GDM1 (cell line): ENCODE measurements at regions not wholly inside any gene's neighbourhood (a gene's known extent, or its start where the extent isn't known, plus 50 kb on each side); places are given as distances from the start of the nearest gene placed in this dataset.

ENCODE experiments used
- DNase-seq: peaks from one replicate; lab custom pipeline; 2025; lab: John Stamatoyannopoulos, UW

DNA sequence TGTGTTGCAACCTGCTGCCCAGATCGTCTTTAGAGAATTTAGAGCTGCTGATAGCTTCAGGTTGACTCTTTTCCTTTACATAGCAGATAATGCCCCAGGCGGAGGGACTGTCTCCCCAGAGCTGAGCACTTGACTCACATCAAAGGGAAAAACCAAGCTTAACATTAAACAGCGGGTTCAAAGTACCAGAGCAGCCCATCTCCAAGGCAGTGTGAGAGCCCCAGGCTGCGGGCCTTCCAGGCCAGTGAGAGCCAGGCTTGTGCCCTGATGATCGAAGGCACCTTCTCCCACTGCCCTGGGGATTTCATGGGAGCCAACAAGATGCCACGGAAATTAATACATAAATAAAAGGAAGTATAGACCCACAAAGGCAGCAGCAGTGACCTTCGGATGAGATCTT lies 275.6 kb downstream of the XXYLT1 start:
- DNase-seq = no peak

DNA sequence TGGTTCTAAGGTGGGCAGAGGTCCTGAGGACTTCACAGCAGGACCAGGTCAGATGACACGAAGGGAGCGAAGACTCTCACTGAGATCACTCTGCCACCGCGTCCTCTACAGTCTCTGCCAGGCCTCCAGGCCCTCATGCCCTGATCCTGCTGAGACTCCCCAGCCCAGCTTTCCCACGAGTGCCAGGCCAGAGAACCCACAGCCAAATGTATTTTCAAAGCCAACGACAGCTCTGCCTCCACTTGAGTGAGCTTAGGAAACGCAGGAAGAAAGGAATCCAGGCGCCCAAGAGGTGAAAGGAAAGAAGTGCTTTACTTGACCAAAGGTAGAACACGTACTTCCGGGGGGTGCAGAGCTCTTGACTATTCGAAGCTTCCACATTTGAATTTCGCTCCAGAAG lies 275.0 kb downstream of the XXYLT1 start:
- no peak for DNase-seq

DNA sequence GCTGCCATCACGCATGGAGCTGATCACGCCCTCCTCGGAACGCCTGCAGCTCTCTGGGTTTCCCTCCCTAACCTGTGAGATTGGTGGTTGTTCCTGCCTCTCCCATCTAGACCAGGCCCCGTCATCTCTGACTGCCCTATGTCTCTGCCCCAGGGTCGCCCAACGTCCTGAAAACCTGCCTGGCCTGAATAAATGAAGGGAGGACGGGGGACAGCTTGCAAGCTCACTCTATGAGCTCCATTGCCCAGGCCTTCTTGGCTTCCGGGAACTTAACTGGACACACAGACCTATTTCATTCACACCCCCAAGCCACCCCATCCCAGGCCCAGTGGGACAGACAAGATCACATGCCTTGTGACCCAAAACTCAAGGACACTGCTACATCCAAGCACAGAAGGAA lies 274.2 kb downstream of the XXYLT1 start:
- DNase-seq = no peak

DNA sequence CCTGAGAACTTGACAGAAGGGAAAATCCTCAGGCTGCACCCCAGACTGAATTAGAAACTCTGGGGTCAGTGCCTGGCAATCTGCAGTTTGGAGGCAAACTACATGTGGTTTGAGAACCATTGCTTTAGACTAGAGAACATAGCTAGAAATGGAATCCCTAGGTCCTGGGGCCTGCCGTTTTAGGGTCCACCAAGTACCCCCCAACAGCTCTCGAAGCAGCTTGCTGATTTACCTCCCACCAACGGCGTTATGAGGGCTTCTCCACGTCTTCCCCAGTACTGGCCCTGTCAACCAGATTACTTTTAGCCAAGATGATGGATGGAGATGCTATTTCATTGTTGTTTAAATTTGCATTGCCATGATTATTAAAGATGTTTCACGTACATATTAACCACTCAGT lies 272.5 kb downstream of the XXYLT1 start:
- DNase-seq = no peak

DNA sequence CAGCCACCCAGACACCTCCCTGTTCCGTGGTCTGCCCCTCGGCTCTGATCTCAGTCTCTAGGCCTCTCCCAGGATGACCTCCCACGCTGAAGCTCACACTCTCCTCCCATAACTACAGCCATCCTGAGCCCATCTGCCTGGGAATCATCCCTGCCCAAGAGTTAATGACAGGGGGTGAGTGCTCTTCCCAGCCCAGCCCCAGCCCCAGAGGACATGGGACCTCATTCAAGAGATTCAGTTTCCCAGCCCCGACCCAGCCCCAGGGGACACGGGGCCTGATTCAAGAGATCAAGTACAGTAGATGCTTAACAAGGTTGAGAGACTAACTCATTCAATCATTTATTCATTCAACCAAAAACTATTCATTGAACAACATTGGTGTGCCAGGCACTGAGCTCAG lies 272.0 kb downstream of the XXYLT1 start:
- DNase-seq = no peak

DNA sequence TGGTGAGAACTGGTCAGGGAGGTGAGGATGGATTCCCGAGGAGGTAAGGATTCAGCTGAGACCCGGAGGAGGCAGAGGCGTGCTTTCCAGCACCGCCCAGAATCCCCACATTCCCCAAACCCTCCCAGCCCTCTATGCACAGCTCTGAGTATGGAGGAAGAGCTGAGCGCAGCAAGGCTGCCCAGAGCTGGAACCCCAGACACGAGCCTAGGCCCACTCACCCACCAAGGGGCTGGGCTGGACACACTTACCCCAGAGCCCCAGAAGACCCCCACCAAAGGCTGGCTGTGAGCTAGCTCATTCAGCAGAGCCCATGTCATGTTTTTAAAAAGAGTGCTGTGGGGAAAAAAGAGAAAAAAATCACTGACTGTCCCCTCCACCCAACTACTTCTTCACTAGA lies 271.5 kb downstream of the XXYLT1 start:
- no peak for DNase-seq

DNA sequence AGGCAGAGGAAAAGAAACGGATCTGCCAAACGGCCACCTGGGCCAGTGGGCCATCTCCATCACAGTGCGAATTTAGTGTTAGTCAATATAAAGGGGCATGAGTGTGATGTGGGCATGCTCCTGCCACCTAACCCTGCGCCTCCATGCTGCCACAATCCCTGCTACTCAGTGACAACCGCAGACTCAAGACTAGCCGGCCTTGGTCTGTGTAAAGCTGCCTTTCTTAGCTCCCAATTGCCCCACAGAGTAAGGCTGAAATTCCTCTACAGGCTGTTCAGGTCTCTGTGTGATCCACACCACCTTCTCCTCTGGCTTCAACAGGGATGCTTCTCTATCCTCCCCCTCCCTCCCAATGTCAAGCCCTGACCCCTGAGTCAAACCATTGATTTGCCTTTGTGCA lies 269.7 kb downstream of the XXYLT1 start:
- no peak for DNase-seq

DNA sequence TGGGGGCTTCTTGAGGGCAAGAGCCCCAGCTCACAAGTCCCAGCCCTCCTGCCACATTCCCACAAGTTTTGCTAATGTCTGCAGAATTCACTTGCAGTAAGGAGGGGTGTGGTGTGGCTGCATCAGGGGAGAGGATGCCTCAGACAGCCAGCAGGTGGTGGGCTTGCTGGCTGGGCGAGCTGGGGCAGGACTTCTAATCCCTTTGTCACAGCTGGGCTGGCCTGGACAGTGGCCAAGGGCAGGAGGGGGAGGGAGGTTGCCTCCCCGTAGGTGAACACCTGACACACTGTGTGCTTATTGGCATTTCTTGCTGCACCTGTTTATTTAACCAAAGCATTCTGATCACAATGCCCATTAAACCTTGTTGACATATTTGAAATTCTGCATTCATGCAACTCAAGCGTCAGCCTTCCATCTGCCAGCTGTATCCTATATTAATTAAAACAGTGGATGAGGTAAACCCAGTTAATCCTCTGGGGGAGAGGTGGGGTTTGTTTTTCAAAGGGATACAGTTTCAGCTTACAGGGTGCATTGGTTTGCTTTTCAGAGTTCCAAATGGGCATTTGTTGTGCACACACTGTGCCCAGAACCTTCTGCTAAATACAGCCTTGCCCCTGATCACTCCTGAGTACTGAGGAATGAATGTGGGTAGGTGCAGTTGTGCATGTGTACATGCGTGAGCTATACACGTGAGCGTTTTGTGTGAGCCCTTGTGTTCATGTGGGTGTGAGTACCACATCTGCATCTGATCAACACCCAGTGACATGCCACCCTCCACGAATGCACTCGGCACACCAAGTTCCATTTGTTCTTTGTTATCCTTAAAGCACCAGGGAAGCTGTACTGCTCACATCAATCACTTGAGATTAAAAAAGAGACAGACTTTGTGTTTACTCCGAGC lies 268.7 kb downstream of the XXYLT1 start:
- DNase-seq = peak; percentile 53

DNA sequence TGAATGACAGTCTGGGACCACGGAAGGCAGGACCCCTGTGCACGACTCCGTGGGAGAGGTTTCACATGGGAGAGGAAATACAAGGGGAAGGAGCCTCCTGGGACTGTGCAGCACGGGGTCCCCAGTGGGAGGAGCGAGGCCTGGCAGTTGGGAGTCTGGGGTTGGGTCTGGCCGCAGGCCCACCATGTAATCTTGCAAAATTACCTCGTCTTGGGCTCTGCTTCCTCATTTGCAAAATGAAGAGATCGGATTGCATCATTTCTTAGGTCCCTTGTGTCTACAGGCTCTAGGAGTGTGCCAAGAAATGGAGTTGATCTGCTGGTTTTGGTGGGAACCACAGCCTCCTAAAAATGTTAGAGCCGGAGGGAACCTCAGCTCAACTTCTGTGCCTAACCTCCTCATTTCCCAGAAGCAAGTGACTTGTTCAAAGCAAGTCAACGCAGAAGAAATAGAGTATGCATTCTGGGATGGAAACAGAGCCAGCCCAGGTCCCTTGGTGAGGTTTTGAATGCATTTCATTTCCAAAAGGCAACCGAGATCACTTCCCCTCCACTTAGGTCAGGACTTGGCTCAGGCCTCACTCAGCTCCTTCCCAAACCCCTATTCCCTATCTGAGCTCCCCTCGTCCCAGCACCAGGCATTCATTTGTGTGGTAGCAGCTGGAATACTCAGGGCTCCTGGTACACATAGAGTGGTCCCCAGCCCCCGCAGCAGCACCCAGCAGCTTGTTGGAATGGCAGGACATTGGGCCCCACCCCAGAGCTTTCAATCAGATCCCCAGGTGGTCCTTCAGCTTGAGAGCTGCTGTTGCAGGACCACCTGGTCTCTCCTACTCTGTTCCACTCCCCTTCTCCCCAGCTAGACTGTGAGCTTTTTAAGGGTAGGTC lies 267.7 kb downstream of the XXYLT1 start:
- DNase-seq = peak; percentile 48

DNA sequence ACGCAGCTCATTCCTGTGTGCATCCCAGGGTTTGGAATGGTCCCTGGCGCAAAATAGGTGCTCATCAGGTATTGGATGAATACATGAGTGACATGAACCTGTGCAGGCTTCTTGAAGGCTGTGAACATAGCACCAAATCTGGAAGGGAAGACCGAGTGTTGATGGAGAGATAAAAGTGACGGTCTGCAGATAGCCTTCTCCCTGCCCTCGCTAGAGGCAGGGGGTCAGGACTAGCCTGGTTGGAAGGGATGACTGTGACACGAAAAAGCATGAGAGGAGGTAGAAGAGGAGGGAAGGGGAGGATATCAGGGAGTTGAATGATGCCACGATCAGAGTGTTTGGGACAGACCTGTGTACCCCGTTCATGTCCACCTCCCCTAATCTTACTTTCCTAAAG lies 267.1 kb downstream of the XXYLT1 start:
- DNase-seq = no peak

DNA sequence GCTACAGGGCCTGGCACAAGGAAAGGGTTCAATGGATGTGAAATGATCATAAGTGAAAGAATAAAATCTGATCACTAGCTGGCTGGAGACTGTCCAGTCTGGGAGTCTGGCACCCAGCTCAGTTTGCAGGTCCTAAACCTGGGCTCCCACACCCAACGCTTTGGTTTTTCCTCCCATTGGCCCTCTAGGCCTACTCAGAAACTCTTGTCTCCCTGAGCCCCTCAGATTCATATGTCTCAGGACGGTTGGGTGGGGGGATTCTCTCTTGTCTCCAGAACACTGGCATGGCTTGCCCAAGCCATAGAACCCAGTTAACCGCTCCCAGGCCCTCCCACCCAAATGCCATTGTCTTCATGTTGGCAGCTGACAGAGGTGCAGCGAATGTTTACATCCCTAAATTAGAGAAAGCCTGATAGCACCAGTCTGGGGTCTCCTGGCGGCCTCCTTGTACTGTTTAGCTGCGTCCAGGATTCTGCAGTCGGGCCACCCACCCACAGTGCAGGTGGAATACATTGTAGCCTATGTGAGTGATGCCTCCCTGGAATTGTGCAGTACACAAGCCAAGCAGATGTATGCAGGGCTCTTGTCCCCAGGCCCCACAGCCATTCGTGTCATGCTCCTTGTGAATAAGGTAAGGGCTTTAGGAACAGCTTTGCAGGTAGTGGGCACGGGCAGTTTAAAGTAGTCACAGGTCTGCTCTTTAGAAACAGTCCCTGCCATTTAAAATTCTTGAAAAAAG lies 266.3 kb downstream of the XXYLT1 start:
- no peak for DNase-seq

DNA sequence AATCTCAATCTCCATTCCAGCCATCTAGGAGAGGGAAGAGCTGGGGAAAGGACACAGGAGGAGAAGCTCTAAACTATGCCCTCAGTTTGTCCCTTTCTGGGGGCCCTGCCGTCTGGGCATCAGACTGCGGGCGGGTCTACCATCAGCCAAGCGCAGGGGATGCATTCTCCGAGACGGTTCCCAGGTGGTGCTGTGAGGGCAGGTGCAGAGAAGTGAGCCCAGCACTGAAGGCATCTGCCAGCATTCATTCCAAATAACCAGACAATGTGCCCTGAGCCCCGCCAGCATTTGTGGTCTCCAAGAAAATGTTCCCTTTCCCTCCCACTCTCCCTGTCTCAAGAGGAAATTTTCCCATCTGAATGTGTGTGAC lies 265.7 kb downstream of the XXYLT1 start:
- no peak for DNase-seq

DNA sequence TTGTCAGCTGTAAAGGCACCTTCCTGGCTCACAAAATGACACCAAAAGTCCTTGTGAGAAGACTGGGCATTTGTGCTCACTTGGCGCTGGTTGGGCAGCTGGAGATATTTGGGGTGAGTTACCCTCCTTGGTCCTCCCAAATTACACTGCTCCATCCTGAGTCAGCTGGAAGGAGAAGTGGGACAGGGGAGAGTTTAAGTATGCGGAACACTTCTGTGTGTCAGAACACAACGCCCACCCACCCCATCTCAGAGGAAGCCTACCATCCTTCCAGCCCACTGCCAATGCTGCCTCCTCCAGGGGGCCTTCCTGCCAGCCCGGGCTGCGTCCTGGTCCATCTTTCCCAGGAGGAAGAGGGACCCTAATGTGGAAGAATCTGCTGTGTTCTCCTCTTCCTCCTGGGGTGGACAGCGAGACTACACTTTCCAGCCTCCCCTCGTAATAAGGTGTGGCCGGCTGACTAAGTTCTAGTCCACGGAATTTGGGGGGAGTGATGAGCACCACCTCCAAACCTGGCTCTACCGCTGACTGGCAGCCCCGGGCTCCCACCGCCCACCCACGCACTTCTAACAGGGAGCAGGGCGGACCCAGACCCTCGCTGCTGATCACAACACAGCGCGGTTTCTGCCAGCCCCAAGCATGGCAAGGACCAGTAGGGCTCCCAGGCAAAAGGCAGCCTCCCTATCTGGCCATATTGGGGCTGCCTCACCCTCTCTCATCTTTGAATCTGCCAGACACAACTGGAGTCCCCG lies 265.0 kb downstream of the XXYLT1 start:
- DNase-seq = no peak

DNA sequence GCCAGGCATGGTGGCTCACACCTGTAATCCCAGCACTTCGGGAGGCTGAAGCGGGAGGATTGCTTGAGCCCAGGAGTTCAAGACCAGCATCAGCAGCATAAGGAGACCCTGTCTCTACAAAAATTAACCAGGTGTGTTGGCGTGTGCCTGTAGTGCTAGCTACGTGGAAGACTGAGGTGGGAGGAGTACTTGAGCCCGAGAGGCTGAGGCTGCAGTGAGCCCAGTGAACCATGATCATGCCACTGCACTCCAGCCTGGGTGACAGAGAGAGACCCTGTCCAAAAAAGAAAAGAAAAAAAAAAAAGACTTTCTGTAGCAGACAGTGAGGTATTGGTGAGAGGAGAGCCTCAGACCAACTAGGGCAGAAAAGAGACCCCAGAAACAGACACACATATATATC lies 263.8 kb downstream of the XXYLT1 start:
- DNase-seq = no peak

DNA sequence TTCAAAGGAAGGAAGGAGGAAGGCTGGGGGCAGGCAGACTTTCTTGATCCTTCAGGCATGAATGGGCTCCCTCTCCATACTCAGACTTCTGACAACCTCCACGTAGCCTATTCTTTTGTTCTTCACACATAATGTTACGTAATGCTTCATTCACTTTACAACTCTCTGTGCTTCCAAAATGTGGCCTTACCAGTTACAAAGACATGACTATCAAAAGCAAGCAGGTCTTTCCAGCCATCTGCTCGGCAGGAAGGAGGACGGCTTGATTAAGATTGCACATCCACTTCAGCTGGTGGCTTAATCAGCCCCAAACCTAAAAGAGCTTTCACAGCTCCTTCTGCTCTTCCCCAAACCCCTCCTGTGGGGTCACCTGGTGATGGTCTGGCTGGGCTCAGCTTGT lies 263.2 kb downstream of the XXYLT1 start:
- DNase-seq = no peak

DNA sequence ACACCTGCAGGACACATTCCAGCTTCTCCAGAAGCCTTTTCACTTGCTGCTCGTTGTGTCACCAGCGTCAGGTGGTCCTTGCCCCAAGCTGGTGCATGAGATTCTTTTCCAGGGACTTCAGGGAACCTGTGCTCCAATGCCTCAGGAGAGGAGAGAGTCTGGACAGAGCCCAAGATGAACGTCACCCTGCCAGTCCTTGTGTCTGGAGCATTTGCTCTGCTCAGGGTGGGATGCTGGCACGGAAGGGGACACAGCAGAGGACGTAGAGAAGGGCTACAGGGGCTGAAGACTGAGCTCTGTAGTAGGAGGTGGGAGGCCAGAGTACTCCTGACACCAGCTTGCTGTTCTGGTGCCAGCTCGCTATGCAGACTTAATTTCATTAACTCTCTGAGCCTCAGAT lies 262.1 kb downstream of the XXYLT1 start:
- no peak for DNase-seq

DNA sequence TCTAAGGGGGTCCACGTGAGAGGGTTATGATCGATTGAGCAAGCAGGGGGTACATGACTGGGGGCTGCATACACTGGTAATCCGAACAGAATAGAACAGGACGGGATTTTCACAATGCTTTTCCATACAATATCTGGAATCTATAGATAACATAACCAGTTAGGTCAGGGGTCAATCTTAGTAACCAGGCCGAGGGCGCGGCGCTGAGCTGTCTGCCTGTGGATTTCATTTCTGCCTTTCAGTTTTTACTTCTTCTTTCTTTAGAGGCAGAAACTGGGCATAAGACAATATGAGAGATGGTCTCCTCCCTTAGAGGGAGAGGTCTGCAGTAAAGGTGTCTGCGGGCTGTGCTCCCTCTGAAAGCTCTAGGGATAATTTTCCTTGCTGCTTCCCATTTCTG lies 261.3 kb downstream of the XXYLT1 start:
- no peak for DNase-seq

DNA sequence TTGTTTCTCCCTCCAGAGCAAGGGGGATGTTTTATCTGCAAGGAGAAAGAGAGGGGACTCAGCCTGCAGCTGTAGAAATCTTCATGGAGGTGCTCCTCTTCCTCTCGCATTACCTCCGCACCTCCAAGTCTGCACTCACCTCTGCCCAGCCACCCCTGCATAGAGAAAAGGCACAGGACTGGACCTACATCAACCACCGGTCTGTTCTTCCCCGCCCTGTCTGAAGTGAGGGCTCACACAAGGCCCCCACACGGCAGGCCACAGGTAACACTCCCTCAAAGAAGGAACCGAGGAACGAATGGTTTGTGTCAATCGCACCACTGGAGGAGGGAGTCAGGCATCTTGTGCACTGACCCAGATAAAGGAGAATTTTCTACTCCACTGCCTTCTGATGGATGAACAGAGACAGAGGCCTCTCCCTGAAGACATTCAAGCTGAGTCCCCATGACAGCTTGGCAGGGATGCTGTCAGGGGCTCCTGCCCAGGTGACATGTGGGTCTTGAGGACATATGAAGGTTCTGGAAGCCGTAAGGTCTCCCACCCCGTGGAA lies 260.3 kb downstream of the XXYLT1 start:
- no peak for DNase-seq

DNA sequence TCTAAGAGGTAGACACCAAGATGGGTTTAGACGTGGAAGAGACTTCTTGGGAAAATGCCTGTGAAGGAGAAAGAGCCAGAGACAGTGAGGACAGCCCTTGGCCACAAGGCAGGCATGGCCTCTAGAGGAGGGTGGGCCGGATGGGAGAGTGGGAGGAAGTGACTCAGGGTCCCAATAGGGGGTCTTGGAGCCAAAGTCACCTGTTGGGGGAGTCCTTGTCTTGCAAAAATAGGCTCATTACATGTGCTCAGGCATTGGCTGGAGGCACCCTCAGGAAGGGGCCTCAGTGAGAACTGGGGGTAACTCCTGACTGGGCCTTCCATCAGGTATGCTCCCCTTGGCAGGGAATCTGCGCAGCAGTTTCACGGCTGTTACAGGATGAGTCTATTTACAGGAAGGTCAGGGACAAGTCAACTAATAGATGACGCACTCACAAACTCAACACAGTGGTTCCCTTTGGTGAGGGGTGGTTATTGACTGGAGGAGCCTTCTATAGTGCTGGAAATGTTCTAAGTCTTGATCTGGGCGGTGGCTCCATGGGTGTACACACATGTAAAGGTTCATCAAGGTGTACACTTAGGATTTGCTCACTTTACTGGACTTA lies 259.6 kb downstream of the XXYLT1 start:
- DNase-seq = no peak

DNA sequence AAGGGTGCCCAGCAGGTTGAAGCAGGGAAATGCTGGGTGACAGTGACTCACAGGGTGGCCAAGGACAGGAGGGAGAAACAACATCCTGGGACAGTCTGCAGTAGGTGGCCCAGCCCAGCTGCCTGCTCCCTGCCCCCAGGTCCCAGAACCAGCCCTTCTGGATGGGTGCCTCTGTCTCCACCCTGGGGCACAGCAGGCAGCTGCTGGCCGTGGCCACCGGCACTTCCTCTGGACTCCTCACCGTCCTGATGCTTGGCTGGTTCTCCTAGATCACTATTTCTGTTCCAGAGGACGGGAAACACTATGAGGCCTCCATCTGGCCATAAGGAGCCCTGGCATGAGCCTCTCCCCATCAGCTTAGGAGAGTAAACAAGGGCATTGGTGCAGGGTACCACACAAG lies 258.9 kb downstream of the XXYLT1 start:
- DNase-seq = no peak

DNA sequence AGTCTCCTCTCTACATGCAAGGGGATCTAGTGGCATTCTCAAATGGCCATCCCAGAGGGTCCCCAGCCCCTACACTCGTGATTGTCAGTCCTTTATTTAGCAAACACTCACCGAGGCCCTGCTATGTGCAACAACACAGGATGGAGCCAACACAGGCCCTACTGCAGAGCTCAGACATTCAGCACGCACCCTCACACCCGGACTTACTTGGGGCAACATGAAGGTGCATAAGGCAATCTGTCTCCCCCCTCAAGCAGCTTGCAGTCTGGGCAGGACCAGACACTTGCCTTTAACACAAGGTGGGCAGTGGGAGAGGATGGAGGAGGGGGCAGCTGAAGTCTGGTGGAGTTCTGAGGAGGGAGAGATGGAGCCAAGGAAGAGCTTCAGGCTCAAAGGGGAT lies 258.4 kb downstream of the XXYLT1 start:
- no peak for DNase-seq
